RPMI7951 (cell line): ENCODE measurements at regions not wholly inside any gene's neighbourhood (a gene's known extent, or its start where the extent isn't known, plus 50 kb on each side); places are given as distances from the start of the nearest gene placed in this dataset.
"Not testable (repeated sequence)": the region's sequence is repeated elsewhere in the genome, so short reads cannot be mapped to it uniquely, and the experiment has no call there.

Experiments used
- DNase-seq: peaks from one replicate; pipeline ENCODE4 v3.0.0-alpha.2; 2012; ENCODE audit warnings: low read depth

DNA sequence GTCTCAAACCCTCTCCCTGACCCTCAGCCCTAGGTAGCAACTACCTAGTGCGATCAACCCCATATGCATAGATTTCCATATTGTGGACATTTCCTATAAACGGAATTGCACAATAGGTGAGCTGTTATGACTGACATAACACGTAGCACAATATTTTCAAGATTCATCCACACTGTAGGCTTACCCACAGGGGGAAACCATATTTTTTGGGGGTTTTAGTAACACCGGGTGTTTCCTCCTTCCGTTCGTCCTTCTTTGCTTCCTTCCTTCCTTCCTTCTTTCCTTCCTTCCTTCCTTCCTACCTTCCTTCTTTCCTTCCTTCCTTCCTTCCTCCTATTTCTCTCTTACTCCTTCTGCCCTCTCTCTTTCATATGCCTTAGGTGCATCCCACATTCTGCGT is 524.2 kb downstream of the CWH43 start:
- DNase-seq: not testable (repeated sequence)

- DNase-seq: not testable (repeated sequence)
Measured at GRCh38 chr4:49511353-49511752, 525.3 kb downstream of the CWH43 start.

GRCh38 chr4:49511881-49512491 is 525.9 kb downstream of the CWH43 start:
- DNase-seq: not testable (repeated sequence)

DNA sequence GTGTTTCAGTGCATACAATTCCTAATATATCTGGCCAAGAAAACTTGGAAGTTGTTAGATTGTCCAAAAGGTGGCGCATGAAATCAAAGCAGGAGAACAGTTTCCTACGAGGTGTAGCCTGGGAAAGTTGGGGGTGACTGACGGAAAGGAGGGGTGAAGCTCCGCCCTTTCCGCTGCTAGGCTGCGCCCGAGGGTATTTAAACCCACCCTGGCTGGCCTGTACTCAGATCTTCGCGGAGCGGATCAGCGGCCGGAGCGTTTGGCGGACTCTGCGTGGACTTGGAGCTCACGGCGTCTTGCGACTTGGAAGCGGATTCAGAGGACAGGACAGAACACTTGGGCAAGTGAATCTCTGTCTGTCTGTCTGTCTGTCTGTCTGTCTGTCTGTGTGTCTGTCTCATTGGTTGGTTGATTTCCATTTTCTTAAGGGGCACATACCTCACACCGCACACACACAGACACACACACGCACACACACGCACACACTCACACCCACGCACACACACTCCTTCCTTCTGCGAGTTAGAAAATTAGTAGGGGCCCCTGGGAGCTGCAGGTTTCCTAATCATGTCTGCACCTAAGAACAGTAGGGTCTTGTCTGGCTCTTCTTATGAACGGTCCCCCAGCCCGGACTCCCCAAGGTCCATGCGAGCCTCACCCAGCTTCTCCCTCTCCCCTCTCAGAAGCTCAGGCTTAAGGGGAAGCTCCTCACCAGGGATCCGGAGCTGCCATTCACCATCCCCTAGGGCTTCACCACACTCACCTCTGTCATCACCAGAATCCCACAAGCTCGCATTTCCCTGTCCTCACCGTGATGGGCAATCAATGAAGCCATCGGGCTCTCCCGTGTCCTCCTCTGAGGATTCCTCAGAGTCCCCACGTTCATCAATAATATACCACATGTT is 526.8 kb downstream of the CWH43 start:
- DNase-seq: not testable (repeated sequence)

GRCh38 chr4:49513546-49514115 is 527.6 kb downstream of the CWH43 start:
- DNase-seq: not testable (repeated sequence)

- DNase-seq: not testable (repeated sequence)
Measured at GRCh38 chr4:49514171-49514699, 528.2 kb downstream of the CWH43 start.

GRCh38 chr4:49514841-49515240 is 528.8 kb downstream of the CWH43 start:
- DNase-seq: not testable (repeated sequence)

DNA sequence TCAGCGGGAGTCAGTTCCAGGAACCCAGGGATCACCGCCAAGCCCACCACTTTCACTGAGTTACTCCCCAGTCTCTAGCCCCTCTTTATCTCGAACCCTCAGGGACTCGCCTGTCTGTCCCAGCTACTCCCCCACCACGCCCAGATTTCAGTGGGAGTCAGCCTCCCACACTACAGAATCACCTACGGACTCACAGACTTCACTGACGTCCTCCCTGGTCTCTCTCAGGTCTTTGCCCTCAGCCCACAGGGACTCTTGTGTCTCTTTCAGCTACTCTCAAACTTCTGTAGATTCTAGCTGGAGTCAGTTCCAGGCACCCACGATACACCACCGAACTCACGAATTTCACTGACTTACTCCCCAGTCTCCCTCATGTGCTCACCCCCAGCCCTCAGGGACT is 529.2 kb downstream of the CWH43 start:
- DNase-seq: not testable (repeated sequence)

- not testable (repeated sequence) for DNase-seq
Measured at GRCh38 chr4:49516096-49516495, 530.0 kb downstream of the CWH43 start.

DNA sequence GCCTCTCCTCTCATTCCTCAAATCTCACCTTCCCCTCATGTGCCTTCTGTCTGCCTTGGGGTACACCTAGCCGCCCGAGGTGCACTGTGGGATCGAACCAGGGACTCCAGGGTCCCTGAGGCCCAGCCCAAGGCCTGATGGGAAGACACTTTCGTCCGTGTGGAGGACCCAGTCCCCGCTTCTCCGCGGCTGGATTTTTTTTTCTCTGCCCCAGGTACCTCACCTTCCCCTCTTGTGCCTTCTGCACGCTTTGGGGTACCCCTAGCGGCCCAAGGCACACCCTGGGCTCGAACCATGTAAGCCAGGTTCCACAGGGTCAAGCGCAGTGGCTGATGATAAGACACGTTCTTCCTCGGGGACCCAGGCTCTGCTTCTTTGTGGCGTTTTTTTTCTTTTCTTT is 530.7 kb downstream of the CWH43 start:
- no peak for DNase-seq

GRCh38 chr4:49517485-49518205 is 531.6 kb downstream of the CWH43 start:
- not testable (repeated sequence) for DNase-seq

DNA sequence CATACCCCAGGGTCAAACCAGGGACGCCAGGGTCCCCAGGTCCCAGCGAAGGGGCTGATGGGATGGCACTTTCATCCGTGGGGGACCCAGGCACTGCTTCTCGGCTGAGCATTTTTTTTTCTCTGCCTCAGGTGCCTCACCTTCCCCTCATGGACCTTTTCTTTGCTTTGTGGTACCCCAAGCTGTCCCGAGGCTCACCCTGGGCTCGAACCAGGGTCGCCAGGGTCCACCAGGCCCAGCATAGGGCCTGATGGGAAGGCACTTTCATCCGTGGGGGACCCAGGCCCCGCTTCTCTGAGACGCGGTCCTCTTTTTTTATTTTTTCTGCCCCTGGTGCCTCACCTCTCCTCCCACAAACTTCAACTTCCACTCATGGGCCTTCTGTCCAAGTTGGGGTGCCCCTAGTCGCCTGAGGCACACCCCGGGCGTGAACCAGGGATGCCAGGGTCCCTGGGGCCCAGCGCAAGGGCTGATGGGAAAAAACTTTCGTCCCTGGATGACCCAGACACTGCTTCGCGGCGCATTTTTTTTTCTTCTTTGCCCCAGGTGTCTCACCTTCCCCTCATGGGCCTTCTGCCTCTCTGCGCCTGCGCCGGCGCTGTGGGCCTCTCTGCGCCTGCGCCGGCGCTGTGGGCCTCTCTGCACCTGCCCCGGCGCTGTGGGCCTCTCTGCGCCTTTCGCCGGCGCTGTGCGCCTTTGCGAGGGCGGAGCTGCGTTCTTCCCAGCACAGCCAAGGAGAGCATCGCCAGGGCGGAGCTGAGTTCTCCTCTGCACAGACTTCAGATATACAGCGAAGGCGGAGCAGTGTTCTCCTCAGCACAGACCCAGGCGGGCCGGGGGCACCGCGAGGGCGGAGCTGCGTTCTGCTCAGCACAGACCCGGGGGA is 533.3 kb downstream of the CWH43 start:
- DNase-seq: not testable (repeated sequence)

- DNase-seq: not testable (repeated sequence)
Measured at GRCh38 chr4:49523816-49524765, 538.0 kb downstream of the CWH43 start.

DNA sequence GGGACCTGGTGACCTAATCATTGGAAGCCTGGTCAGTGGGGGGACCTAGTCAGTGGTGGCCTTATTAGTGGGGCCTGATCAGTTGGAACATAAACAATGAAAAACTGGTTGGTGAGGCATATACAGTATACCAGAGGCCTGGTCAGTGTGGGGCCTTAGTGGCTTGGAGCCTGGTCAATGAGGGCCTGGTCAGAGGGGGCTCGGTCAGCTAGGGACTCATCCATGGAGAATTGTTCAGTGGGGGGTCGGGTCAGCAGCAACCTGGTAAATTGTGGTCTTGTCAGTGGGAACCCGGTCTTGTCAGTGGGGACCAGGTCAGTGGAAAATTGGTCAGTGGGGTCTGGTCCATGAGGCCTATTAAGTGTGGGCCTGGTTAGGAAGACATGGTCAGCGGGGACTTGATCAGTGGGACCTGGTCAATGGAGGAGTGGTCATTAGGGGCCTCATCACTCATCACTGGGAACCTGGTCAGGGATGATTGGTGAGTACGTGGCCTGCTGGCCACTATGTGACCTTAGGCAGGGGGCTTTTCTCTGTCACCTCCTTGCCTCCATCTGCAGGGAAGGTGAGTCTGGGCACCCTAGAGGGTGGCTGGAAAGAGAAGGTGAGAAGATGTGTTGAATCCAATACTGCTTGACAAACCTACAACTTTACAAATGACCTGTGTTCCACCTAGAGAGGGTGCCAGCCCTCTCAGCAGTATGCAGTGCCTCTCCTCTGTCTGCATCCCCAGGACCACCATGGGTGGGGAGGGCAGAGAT is 573.0 kb downstream of the CWH43 start:
- not testable (repeated sequence) for DNase-seq

GRCh38 chr4:49560131-49560816 is 574.2 kb downstream of the CWH43 start:
- not testable (repeated sequence) for DNase-seq

DNA sequence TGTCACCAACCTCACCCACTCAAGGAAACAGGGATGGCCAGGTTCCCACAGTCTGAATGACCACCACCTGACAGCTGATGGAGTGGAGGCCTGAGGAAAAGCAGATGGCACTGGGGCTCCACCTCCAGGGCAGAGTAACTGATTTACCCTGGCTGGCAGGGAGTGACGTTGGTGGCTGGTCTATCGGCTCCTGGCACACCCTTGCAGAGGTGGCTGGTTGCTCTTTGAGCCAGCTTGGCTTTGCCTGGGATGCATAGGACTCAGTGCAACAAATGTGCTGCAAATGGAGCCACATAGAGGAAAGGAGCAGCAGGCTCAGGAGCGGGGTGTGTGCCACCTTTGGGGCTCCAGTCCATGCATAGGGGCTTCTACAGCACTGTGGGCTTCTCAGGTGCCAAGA is 574.8 kb downstream of the CWH43 start:
- DNase-seq: not testable (repeated sequence)

- DNase-seq: not testable (repeated sequence)
Measured at GRCh38 chr4:49570248-49570647, 584.2 kb downstream of the CWH43 start.

DNA sequence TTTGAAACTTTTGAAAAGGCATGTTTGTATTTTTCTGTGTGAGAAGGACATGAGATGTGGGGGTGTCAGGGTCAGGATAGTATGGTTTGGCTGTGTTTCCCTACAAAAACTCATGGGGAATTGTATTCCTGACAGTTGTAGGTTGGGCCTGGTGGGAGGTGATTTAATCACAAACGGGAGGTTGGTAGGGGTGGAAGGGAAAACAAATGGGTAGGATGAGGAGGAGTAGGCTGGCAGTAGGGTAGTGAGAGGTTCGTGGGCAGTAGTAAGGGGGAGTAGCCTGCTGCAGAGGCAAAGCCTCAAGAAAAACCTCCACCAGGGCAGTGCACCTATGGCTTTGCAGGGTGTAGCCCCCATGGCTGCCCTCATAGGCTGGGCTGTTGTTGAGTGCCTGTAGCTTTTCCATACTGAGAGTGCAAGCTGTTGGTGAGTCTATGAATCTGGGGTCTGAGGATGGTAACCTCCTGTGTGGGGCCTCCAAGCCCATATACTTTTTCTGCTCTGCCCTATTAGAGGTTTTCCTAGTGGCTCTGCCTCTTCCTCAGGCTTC is 587.7 kb downstream of the CWH43 start:
- not testable (repeated sequence) for DNase-seq
